Stomach (tissue), 4 donors: ENCODE measurements at regions not wholly inside any gene's neighbourhood (a gene's known extent, or its start where the extent isn't known, plus 50 kb on each side); places are given as distances from the start of the nearest gene placed in this dataset.

Source experiments
- EP300 ChIP-seq: sonication (generic); formaldehyde crosslinking; IDR thresholded peaks from one replicate; pipeline ENCODE4 v1.6.1; 2017; ENCODE audit warnings: antibody characterized with exemption
- POLR2A ChIP-seq, 4 donors: fragments of 450-650 bp; IDR thresholded peaks; one replicate each; pipeline ENCODE4 v1.6.1; 2016; ENCODE audit warnings: antibody characterized with exemption in 4 of 4, control low read depth in 2 of 4, mild to moderate bottlenecking in 1 of 4, moderate library complexity in 1 of 4
- TF ChIP-seq, protein P1 (sequence below), 7 experiments: fragments of 450-650 bp in 4 of 7; fragments of 200-600 bp in 3 of 7; sonication (generic) in 3 of 7; IDR thresholded peaks; one replicate each; pipeline ENCODE4 v1.5.1; 2016 to 2019; ENCODE audit warnings: antibody characterized with exemption in 7 of 7, control low read depth in 2 of 7, mild to moderate bottlenecking in 1 of 7

- TF ChIP-seq, protein P1, sequence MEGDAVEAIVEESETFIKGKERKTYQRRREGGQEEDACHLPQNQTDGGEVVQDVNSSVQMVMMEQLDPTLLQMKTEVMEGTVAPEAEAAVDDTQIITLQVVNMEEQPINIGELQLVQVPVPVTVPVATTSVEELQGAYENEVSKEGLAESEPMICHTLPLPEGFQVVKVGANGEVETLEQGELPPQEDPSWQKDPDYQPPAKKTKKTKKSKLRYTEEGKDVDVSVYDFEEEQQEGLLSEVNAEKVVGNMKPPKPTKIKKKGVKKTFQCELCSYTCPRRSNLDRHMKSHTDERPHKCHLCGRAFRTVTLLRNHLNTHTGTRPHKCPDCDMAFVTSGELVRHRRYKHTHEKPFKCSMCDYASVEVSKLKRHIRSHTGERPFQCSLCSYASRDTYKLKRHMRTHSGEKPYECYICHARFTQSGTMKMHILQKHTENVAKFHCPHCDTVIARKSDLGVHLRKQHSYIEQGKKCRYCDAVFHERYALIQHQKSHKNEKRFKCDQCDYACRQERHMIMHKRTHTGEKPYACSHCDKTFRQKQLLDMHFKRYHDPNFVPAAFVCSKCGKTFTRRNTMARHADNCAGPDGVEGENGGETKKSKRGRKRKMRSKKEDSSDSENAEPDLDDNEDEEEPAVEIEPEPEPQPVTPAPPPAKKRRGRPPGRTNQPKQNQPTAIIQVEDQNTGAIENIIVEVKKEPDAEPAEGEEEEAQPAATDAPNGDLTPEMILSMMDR (IDR thresholded peaks at IDR 0.05) = no peak
- TF ChIP-seq EP300 (no peak), POLR2A (IDR thresholded peaks at IDR 0.05) (no peak)
Observed at GRCh38 chr3:59549962-59550361, 500.1 kb upstream of the CFAP20DC start.
